Ishikawa (cell line): ENCODE measurements at regions not wholly inside any gene's neighbourhood (a gene's known extent, or its start where the extent isn't known, plus 50 kb on each side); places are given as distances from the start of the nearest gene placed in this dataset.

Experiments
- EP300 ChIP-seq: IDR thresholded peaks from 2 replicates; pipeline ENCODE4 v1.6.1; 2012; ENCODE audit warnings: borderline replicate concordance
- FOXM1 ChIP-seq: IDR thresholded peaks from 2 replicates; pipeline ENCODE4 v1.6.1; 2012; ENCODE audit warnings: low read depth, borderline replicate concordance
- RAD21 ChIP-seq: IDR thresholded peaks from 2 replicates; pipeline ENCODE4 v1.6.1; 2012; ENCODE audit warnings: low read depth
- TAF1 ChIP-seq: IDR thresholded peaks from 2 replicates; pipeline ENCODE4 v1.6.1; 2012; ENCODE audit warnings: low read depth, mild to moderate bottlenecking
- TCF12 ChIP-seq: IDR thresholded peaks from 2 replicates; pipeline ENCODE4 v1.6.1; 2012; ENCODE audit warnings: low read depth
- YY1 ChIP-seq: IDR thresholded peaks from 2 replicates; pipeline ENCODE4 v1.6.1; 2012; ENCODE audit warnings: low read depth
- ZBTB7A ChIP-seq: IDR thresholded peaks from 2 replicates; pipeline ENCODE4 v1.6.1; 2012; ENCODE audit warnings: low read depth
- TF ChIP-seq, protein P1 (sequence below): IDR thresholded peaks from 2 replicates; pipeline ENCODE4 v1.6.1; 2012

- TF ChIP-seq EP300 (no peak), RAD21 (no peak), YY1 (no peak), TAF1 (no peak), FOXM1 (no peak), ZBTB7A (no peak), TCF12 (no peak)
- TF ChIP-seq, protein P1, sequence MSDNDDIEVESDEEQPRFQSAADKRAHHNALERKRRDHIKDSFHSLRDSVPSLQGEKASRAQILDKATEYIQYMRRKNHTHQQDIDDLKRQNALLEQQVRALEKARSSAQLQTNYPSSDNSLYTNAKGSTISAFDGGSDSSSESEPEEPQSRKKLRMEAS, result no peak
Observed at GRCh38 chr11:98572941-98573340, 447.8 kb upstream of the CNTN5 start.
